GM21423 (cell line): ENCODE measurements at regions not wholly inside any gene's neighbourhood (a gene's known extent, or its start where the extent isn't known, plus 50 kb on each side); places are given as distances from the start of the nearest gene placed in this dataset.
A peak's percentile ranks its signal among the peaks of the same experiment; 100 is the strongest.

Source experiments
- ATAC-seq: cut with Tn5 transposase; IDR thresholded peaks from one replicate; pipeline ENCODE4 v1.9.1; 2021; ENCODE audit warnings: mild to moderate bottlenecking, moderate library complexity; ENCODE audit not compliant: unreplicated experiment

- ATAC-seq, result no peak
Measured at GRCh38 chr11:128198216-128198772, 389.1 kb downstream of the ETS1 start.

DNA sequence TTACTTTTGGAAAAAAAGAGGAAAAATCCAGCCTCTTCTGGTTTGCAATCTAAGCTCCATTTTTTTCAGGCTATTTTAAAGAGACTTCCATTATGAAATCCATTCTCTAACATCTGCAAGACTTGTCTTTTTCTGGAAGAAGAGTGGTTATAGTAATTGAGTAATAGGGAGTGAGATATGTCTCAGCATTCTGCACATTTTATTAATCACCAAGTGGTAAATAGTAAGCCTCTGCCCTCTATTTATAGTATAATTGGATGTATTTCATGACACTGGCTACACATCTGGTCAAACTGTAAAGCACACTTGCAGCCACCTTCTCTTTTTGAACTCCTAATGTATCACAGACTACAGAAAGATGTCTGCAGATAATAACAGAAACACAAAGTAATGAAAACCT lies 391.1 kb downstream of the ETS1 start:
- no peak for ATAC-seq

DNA sequence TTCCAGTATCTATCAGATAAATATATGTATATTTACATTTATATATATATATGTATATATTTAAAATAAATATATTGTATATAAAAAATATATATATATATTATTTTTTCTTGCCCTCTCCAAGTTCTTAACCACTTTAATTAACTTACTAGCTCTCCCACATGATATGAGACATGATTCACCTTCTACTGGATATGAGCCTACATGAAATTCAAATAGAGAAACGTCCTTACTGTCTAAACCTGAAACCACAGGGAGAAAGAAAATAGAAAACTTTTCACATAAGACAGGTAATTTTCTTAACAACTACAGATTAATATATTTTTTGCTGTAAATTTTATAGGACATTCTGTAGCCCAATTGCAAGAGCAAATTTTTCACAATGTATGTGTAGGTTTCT lies 391.6 kb downstream of the ETS1 start:
- ATAC-seq, result no peak

DNA sequence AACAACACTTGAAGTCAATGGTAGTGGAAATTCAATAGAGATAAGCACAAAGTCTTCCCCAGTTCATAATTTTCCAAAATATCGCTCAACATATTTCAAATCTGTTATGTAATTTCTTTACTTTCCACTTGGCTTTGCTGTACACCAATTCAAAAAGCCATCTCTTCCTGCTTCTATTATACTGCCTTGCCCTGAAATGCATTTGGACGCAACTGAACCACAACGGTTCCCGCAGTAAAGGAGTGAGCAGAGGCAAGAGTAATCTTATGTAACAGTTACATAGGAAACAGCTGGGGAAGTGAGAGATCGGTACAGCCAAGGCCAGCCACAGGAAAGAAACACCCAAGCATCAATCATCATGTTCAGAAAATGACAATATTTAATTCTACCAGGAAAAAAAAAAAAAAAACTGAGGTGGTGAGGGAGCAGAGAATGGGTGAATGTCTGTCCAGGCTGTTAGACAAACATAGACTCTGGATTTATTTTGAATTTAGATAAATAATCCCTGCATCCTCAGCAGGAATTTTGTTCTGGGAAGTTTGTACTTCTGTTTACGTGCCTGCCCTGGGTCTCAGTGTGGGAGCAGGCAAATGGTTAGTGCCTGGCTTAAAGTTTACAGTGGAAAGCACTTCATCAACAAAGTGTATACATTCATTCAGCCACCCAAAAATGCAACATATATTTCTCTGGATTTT lies 392.2 kb downstream of the ETS1 start:
- ATAC-seq, result no peak

DNA sequence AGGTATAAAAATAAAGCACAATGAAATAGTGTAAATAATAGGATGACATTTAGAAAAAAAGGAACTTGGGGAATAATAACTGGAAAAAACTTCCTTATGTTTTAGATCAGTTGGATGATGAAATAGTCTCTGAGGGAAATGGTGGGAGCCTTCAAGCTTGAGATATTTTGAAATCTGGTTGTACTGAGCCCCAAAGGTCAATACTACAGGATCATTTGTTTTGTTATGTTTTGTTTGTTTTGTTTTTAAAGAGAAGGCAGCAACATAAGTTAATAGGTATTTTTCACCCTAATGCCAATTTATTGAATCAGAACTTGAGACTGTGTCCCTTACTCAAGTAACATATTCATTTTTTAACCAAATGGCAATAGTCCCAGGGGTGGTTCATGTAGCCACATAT lies 393.1 kb downstream of the ETS1 start:
- ATAC-seq, result no peak

GRCh38 chr11:128193615-128194014 lies 393.7 kb downstream of the ETS1 start:
- ATAC-seq, result no peak

DNA sequence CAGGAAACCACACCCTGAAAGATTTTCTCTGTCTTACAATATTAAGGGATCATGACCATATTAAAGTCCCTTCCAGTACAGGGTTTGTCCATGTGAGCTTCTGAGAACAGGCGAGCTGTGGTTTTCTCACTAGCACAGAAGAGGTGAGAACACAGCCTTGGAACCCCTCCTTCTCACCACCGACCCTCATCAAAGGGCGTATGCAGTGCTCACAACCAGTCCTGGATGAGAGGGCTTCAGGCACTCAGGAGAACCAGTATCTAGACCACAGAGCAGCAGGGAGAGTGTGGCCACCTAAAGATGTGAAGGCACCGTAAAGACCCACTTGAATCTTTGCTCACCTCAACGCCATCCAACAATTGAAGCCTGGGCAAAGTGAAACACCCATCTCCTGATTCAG lies 397.0 kb downstream of the ETS1 start:
- no peak for ATAC-seq

- no peak for ATAC-seq
Measured at GRCh38 chr11:128189823-128190222, 397.5 kb downstream of the ETS1 start.

DNA sequence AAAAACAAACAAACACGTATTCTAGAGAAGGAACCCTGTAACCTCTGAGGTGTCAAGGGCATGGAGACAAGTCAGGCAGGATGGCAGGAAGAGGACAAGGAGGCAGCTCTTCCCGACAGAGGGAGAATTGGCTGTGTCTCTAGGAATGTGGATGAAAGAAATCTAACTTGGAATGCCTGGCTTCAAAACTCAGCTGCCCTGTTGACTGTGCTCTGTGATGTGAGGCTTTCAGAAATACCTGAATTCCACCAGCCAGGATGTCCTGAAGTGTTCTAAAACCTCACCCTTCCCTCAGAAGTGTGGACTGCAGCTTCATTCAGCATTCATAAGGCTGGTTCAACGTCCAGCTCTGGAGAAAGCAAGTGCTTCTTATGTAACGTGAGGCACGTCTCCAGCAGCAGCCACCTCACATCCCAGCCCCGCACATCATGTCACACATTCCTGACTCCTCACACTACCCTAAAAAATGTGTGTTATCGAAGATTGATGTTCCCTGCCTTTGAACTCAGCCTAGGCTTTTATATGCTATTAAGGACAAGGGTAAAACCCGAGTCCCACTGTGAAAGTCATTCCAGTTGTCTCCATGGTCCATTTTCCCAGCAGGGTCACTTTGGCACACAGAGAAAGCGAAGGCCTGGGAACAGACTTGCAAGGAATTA lies 398.9 kb downstream of the ETS1 start:
- no peak for ATAC-seq

DNA sequence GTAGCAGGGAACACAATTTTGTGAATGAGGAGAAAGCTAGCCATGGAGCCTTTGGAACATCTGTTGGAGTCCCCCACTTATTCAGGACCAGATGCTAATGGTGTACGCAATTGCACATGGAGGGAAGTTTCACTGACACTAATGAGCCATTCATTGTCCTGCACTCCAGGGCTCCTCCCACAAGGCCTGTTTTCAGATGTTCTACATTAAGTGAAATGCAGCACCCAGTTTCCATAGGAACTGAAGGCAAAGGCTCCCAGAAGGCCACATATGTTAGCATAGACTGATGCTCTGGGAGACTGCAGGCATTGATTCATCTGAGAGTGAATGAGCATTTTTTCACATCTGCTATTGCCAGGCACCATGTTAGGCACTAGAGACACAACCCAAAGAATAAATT lies 399.5 kb downstream of the ETS1 start:
- no peak for ATAC-seq

- no peak for ATAC-seq
Measured at GRCh38 chr11:128187377-128187776, 400.0 kb downstream of the ETS1 start.

- ATAC-seq, result no peak
Measured at GRCh38 chr11:128184981-128185380, 402.4 kb downstream of the ETS1 start.

DNA sequence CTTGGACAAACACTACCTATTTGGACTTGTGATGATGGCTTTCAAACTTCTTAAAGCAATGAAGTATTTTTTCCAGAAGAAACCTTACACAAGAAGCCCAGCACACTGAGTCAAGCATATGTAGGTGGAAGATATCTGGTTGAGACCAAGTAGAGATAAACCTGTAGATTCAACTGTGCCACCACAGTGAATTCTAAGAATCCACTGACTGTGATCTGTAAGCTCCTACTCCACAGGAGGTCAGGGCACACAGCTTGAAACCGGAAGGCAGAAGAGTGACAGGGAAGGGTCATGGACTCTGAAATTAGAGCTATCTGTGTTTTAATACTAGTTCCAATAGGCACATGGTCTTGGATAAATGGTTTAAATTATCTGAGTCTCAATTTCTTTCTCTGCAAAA lies 404.5 kb downstream of the ETS1 start:
- no peak for ATAC-seq

- ATAC-seq, result no peak
Measured at GRCh38 chr11:128181984-128182383, 405.4 kb downstream of the ETS1 start.

DNA sequence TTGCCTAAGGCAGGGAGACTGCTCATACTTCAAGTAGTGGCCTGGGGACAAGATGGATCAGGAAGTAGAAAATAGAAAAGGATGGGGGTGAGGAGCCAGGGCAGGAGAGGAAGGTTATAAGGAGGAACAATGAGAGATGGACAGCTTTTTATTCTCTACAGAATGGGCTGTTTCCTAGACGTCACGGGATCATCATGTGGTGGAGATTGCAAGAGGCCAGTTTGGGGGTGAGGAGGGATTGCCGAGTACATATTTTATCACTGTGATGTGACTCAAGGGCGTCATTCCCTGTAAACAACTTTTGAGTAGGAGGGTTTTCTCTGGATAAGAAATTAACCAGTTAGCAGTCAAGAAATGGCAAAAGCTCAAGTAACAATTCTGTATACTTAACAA lies 406.3 kb downstream of the ETS1 start:
- ATAC-seq, result no peak

DNA sequence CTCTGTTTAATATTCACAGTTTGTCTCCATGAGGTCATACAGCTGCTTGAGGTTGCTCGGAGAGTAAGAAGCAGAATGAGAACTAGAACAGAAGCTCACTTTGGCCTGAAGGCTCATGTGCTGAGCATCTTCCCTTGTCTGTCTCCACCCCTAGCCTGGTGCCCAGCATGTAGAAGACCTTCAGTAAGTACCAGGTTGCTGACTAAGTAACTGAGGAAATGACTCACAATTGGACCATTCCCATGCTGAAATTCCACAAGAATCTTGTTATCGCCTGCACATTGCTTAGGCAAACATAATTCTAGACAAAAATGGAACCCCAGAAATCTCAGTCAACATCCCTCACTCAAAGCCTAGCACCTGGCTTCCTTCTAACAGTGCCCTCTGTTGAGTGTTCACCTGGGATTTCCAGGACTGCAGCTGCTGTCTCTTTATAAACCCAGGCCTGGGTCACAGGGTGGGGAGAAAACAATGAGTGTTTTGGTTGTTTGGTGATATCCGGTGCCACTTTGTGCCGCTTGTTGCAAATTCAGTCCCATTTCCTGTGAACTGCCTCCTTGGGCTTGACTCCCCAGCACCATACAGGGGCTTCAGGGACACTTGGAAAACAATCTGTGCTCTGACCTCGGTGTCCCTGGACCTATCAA lies 406.8 kb downstream of the ETS1 start:
- no peak for ATAC-seq

DNA sequence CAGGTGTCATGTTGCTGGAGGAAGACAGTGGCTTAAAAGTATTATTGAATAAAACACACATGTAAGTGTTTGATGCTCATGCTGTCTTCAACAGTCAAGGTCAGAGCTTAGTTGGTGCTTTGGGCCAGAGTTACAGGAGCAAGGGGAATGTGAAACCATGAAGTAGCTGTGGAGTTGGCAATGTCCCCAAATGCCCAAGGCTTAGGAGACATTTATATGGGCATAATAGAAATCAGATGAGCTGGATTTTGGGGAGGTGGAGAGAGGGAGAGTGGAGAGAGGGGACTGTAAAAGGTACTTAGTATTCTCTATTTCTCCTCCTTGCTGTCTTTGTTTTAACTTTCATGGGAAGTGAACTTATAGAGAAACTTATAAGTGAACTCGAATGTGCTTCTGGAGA lies 407.8 kb downstream of the ETS1 start:
- ATAC-seq, result no peak

GRCh38 chr11:128179039-128179438 lies 408.3 kb downstream of the ETS1 start:
- ATAC-seq, result no peak

DNA sequence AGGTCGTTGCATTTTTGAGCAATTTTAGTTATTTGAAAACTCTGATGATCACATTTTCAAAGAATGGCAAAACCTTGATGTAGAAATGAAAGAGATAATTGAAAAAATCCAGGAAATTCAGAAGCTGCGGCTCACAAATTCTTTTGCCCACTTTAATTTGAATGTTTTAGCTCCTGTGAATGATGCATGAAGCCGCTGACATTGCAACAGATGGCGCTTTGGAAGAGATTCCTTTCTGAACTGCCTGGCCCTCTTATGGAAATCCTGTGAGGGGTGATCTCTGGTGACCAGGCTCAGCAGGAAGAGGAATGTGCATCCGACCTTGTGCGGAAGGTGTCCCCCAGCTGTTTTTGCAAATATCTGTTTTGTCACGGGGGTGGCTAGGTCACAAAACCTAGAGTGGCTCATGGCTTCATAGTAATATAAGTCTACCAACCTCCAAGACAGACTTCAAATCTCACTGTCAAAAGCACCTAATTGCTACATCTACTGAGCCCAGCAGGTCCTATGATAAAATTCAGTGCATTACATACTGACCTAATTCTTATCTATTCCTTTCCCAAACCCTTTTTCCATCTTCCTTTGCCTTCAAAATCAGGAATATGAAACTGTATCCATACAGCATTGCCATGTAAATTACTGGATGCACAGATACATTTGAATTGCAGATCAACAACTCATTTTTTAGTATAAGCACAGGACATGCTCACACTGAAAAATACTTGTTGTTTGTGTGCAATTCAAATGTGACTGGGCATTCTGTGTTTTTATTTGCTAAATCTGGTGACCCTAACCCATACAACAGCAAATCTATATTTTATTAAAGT lies 412.7 kb downstream of the ETS1 start:
- ATAC-seq, result no peak

- peak; percentile 63 for ATAC-seq
Measured at GRCh38 chr11:128172046-128172878, 415.1 kb downstream of the ETS1 start.
